Breast epithelium (tissue), 4 donors: ENCODE measurements at regions not wholly inside any gene's neighbourhood (a gene's known extent, or its start where the extent isn't known, plus 50 kb on each side); places are given as distances from the start of the nearest gene placed in this dataset.
"Not testable (repeated sequence)": the region's sequence is repeated elsewhere in the genome, so short reads cannot be mapped to it uniquely, and the experiment has no call there.

Experiments used
- DNase-seq, 2 donors: peaks; one replicate each; pipeline ENCODE4 v3.0.0-alpha.2; 2019; ENCODE audit warnings: low spot score in 2 of 2
- H3K27ac ChIP-seq, 2 donors: fragments of 200-600 bp; sonication (generic) in 1 of 2; one replicate each; pipeline ENCODE4 v1.5.1; 2016 to 2019; ENCODE audit warnings: mild to moderate bottlenecking in 1 of 2
- H3K27me3 ChIP-seq, 2 donors: fragments of 200-600 bp; sonication (generic) in 1 of 2; one replicate each; pipeline versions ENCODE4 v1.5.1 to v1.6.0; 2017 to 2019; ENCODE audit warnings: control low read depth in 1 of 2, mild to moderate bottlenecking in 1 of 2
- H3K36me3 ChIP-seq: fragments of 200-600 bp; one replicate; pipeline ENCODE4 v1.5.1; 2019
- H3K4me1 ChIP-seq, 2 donors: fragments of 200-600 bp; sonication (generic); one replicate each; pipeline ENCODE4 v1.5.1; 2016 to 2019; ENCODE audit warnings: control low read depth in 1 of 2
- H3K4me3 ChIP-seq, 3 donors: fragments of 200-600 bp; sonication (generic); 1 replicate in 2 of 3; 2 replicates in 1 of 3; pipeline ENCODE4 v1.5.1; 2016 to 2019; ENCODE audit warnings: mild to moderate bottlenecking in 3 of 3, moderate library complexity in 2 of 3
- H3K9me3 ChIP-seq, 2 donors: fragments of 200-600 bp; sonication (generic) in 1 of 2; one replicate each; pipeline ENCODE4 v1.5.1; 2016 to 2019; ENCODE audit warnings: control low read depth in 1 of 2
- POLR2A ChIP-seq: fragments of 450-650 bp; IDR thresholded peaks from one replicate; pipeline ENCODE4 v1.6.1; 2016; ENCODE audit warnings: antibody characterized with exemption, mild to moderate bottlenecking, moderate library complexity
- POLR2AphosphoS5 ChIP-seq, 3 donors: sonication (generic); formaldehyde crosslinking; IDR thresholded peaks; one replicate each; pipeline ENCODE4 v1.6.1; 2017; ENCODE audit warnings: antibody characterized with exemption in 3 of 3
- intact Hi-C: fragments of 100-400 bp; cut with DNase I; formaldehyde crosslinking; loops from one replicate; pipeline ENCODE4 v1.15.1; 2023; ENCODE audit warnings: low total_unique reads
- TF ChIP-seq, protein P1 (sequence below), 3 donors: fragments of 450-650 bp; IDR thresholded peaks; one replicate each; pipeline ENCODE4 v1.5.1; 2016 to 2017; ENCODE audit warnings: antibody characterized with exemption in 3 of 3, mild to moderate bottlenecking in 3 of 3, moderate library complexity in 3 of 3

DNA sequence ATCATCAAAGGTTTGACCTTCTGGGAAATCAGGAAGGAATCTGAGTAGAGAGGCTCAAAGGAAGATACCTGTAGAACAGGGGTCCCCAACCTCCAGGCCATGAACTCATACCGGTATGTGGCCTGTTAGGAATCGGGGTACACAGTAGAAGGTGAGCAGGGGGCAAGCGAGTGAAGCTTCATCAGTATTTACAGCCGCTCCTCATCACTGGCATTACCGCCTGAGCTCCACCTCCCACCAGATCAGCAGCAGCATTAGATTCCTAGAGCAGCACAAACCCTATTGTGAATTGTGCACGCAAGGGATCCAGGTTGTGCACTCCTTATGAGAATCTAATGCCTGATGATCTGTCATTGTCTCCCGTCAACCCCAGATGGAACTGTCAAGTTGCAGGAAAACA, 158.5 kb upstream of the CACNA2D1 start:
- H3K27ac ChIP-seq: no peak overlapping the region
- no peaks in the 10 kb centered on the region for H3K4me1 ChIP-seq
- H3K36me3 ChIP-seq: no peaks in the 10 kb centered on the region
- intact Hi-C loops: no loop called here
- no peak overlapping the region for H3K4me3 ChIP-seq
- TF ChIP-seq POLR2AphosphoS5 (IDR thresholded peaks at IDR 0.05): no peak
- no peak for TF ChIP-seq POLR2A
- TF ChIP-seq, protein P1, sequence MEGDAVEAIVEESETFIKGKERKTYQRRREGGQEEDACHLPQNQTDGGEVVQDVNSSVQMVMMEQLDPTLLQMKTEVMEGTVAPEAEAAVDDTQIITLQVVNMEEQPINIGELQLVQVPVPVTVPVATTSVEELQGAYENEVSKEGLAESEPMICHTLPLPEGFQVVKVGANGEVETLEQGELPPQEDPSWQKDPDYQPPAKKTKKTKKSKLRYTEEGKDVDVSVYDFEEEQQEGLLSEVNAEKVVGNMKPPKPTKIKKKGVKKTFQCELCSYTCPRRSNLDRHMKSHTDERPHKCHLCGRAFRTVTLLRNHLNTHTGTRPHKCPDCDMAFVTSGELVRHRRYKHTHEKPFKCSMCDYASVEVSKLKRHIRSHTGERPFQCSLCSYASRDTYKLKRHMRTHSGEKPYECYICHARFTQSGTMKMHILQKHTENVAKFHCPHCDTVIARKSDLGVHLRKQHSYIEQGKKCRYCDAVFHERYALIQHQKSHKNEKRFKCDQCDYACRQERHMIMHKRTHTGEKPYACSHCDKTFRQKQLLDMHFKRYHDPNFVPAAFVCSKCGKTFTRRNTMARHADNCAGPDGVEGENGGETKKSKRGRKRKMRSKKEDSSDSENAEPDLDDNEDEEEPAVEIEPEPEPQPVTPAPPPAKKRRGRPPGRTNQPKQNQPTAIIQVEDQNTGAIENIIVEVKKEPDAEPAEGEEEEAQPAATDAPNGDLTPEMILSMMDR (IDR thresholded peaks at IDR 0.05): no peak
- no peak for DNase-seq
- H3K9me3 ChIP-seq: no peaks in the 10 kb centered on the region
- H3K27me3 ChIP-seq: no peaks in the 10 kb centered on the region

DNA sequence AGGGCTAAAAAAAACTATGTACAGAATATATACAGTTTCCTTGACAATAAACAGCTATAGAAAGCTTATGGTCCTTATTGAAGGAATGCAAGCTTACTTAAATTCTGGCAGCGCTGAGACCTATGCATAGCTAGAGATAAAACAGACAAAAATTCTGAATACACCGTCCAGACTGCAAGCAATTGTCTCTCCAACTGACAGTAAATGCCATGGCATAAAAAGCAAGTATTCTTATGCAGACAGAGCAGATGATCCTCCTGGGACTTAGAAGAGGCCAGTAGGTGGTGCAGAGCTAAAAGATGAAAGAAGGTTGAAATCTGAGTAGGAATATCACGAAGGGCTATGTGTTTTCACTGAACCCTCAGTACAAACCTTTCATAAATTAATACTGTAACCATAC, 157.0 kb upstream of the CACNA2D1 start:
- intact Hi-C loops: no loop called here
- H3K4me3 ChIP-seq: no peak overlapping the region
- no peak overlapping the region for H3K27ac ChIP-seq
- TF ChIP-seq, protein P1 (IDR thresholded peaks at IDR 0.05): no peak
- TF ChIP-seq POLR2A (no peak), POLR2AphosphoS5 (IDR thresholded peaks at IDR 0.05) (no peak)
- H3K27me3 ChIP-seq: no peaks in the 10 kb centered on the region
- DNase-seq: no peak
- H3K9me3 ChIP-seq: no peaks in the 10 kb centered on the region
- no peaks in the 10 kb centered on the region for H3K36me3 ChIP-seq
- H3K4me1 ChIP-seq: no peaks in the 10 kb centered on the region

DNA sequence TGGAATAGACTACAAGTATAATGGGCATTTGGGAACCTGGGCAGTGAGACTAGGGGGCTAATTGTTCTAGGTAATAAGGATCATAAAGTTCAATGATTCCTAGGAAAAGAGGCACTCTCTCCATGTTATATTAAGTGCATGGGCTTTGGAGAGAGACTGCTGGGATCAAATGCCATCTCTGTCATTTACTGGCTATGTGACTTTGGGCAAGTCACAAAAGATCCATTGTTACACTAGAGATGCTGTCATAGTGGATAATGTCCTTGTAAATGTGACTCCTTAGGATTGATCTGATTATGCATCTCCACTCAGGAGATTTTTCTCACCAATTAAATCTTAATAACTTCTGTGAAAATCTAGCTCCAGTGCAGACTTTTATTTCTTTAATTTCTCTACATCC, 156.3 kb upstream of the CACNA2D1 start:
- intact Hi-C loops: no loop called here
- H3K9me3 ChIP-seq: no peaks in the 10 kb centered on the region
- TF ChIP-seq POLR2A (no peak), POLR2AphosphoS5 (IDR thresholded peaks at IDR 0.05) (no peak)
- TF ChIP-seq, protein P1 (IDR thresholded peaks at IDR 0.05): no peak
- H3K27me3 ChIP-seq: no peaks in the 10 kb centered on the region
- no peak for DNase-seq
- no peaks in the 10 kb centered on the region for H3K36me3 ChIP-seq
- no peaks in the 10 kb centered on the region for H3K4me1 ChIP-seq
- H3K4me3 ChIP-seq: no peak overlapping the region
- H3K27ac ChIP-seq: no peak overlapping the region

DNA sequence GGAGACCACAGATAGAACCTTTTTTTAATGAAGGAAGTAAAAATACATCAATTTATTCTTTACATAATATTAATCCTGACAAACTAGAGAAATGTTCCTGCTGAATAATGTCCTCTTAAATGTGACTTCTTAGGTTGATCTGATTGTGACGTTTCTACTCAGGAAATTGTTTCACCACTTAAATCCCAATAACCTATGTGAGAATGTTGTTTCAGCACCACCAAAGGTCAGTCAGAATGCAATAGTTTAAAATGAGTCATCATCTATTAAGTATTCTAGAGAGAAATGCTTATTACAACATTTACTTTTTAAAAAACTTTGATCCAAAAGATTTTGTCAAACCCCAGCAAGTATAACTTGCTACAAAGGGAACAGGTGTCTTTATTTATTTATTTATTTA, 155.4 kb upstream of the CACNA2D1 start:
- no peaks in the 10 kb centered on the region for H3K36me3 ChIP-seq
- TF ChIP-seq, protein P1 (IDR thresholded peaks at IDR 0.05): no peak
- TF ChIP-seq POLR2A: no peak
- no peak for TF ChIP-seq POLR2AphosphoS5 (IDR thresholded peaks at IDR 0.05)
- H3K9me3 ChIP-seq: no peaks in the 10 kb centered on the region
- no peak for DNase-seq
- intact Hi-C loops: no loop called here
- no peak overlapping the region for H3K4me3 ChIP-seq
- H3K27me3 ChIP-seq: no peaks in the 10 kb centered on the region
- no peaks in the 10 kb centered on the region for H3K4me1 ChIP-seq
- H3K27ac ChIP-seq: no peak overlapping the region

DNA sequence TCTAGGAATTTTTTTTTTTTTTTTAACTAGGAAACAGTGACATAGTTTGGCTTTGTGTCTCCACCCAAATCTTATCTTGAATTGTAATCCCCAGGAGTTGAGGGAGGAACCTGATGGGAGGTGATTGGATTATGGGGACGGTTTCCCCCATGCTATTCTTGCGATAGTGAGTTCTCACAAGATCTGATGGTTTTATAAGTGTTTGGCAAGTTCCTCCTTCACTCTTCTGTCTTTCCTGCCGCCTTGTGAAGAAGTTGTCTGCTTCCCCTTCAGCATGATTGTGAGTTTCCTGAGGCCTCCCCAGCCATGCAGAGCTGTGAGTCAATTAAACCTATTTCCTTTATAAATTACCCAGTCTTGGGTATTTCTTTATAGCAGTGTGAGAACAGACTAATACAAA, 152.2 kb upstream of the CACNA2D1 start:
- H3K36me3 ChIP-seq, H3K4me1 ChIP-seq, H3K9me3 ChIP-seq, DNase-seq, H3K27ac ChIP-seq, H3K27me3 ChIP-seq, H3K4me3 ChIP-seq, intact Hi-C loops: not testable (repeated sequence)

DNA sequence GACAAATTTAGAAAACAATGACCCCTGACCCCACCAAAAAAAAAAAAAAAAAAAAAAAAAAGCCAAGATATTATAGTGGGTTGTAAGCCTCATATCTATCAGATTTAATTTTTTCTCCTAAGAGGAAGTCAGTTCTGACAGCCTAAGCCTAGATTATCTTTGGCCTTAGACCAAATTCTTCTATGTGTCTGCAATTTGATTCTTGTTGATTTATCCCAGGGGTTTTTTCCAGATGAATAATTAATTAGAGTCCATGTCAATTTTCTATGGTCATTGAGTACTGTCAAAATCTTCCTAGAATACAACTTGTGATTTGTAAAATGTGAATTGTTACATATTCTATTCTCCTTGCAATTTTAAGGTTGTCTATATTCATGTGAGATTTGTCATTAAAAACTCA, 151.6 kb upstream of the CACNA2D1 start:
- no peaks in the 10 kb centered on the region for H3K4me1 ChIP-seq
- H3K9me3 ChIP-seq: no peaks in the 10 kb centered on the region
- intact Hi-C loops: no loop called here
- no peaks in the 10 kb centered on the region for H3K27me3 ChIP-seq
- no peaks in the 10 kb centered on the region for H3K36me3 ChIP-seq
- H3K27ac ChIP-seq: no peak overlapping the region
- H3K4me3 ChIP-seq: no peak overlapping the region
- TF ChIP-seq, protein P1 (IDR thresholded peaks at IDR 0.05): no peak
- TF ChIP-seq POLR2A (no peak), POLR2AphosphoS5 (IDR thresholded peaks at IDR 0.05) (no peak)
- DNase-seq: no peak
